Brain microvascular endothelial cell (primary cell): ENCODE measurements at regions not wholly inside any gene's neighbourhood (a gene's known extent, or its start where the extent isn't known, plus 50 kb on each side); places are given as distances from the start of the nearest gene placed in this dataset.

ENCODE experiments used
- DNase-seq: peaks from one replicate; pipeline ENCODE4 v3.0.0-alpha.2; 2020
- H3K27ac ChIP-seq: fragments of 250-450 bp; sonication (Bioruptor Pico); 2 replicates; pipeline ENCODE4 v1.5.1; 2020; ENCODE audit warnings: mild to moderate bottlenecking, moderate library complexity
- H3K27me3 ChIP-seq: fragments of 250-450 bp; sonication (Bioruptor Pico); replicated peaks from 2 replicates; pipeline ENCODE4 v1.5.1; 2020; ENCODE audit warnings: mild to moderate bottlenecking
- H3K36me3 ChIP-seq: fragments of 250-450 bp; sonication (Bioruptor Pico); replicated peaks from 2 replicates; pipeline ENCODE4 v1.5.1; 2020; ENCODE audit warnings: mild to moderate bottlenecking
- H3K4me3 ChIP-seq: 2 replicates; pipeline ENCODE4 v1.5.1; 2011; ENCODE audit warnings: low read depth, mild to moderate bottlenecking, control low read depth, low read length, moderate library complexity
- CTCF ChIP-seq: IDR thresholded peaks from 2 replicates; pipeline ENCODE4 v1.5.1; 2011; ENCODE audit warnings: low read depth, mild to moderate bottlenecking, moderate library complexity, low read length, control low read depth, inconsistent platforms; ENCODE audit errors: missing control alignments
- in situ Hi-C: cut with HindIII; loops from 2 replicates; pipeline ENCODE4 v1.10.0; 2017; ENCODE audit warnings: low sequenced_read_pairs, low pct_ligation_motif_present

- no peak for TF ChIP-seq CTCF
- no peak overlapping the region for H3K4me3 ChIP-seq
- H3K36me3 ChIP-seq, result no peaks in the 10 kb centered on the region
- H3K27me3 ChIP-seq, result no peaks in the 10 kb centered on the region
- in situ Hi-C loops, result no loop called here
- no peak overlapping the region for H3K27ac ChIP-seq
- no peak for DNase-seq
Observed at GRCh38 chr19:32181216-32181920, 164.0 kb upstream of the ZNF507 start.

- Histone ChIP-seq H3K36me3 (no peaks in the 10 kb centered on the region), H3K27me3 (no peaks in the 10 kb centered on the region), H3K27ac (no peak overlapping the region), H3K4me3 (no peak overlapping the region)
- no peak for DNase-seq
- TF ChIP-seq CTCF, result no peak
- in situ Hi-C loops, result no loop called here
Observed at GRCh38 chr19:32186542-32187330, 158.7 kb upstream of the ZNF507 start.

- in situ Hi-C loops, result no loop called here
Observed at GRCh38 chr19:32188921-32189320, 156.5 kb upstream of the ZNF507 start.

GRCh38 chr19:32189956-32190706 is 155.3 kb upstream of the ZNF507 start:
- no peak for DNase-seq
- no peaks in the 10 kb centered on the region for H3K36me3 ChIP-seq
- no peak for TF ChIP-seq CTCF
- in situ Hi-C loops, result no loop called here
- H3K27ac ChIP-seq, result no peak overlapping the region
- no peak overlapping the region for H3K4me3 ChIP-seq
- H3K27me3 ChIP-seq, result no peaks in the 10 kb centered on the region

More at GRCh38 chr19:32188921-32189320, 156.5 kb upstream of the ZNF507 start:
- H3K36me3 ChIP-seq, result no peaks in the 10 kb centered on the region
- H3K27ac ChIP-seq, result no peak overlapping the region
- DNase-seq, result no peak
- H3K4me3 ChIP-seq, result no peak overlapping the region
- H3K27me3 ChIP-seq, result no peaks in the 10 kb centered on the region
- no peak for TF ChIP-seq CTCF

- no peak for TF ChIP-seq CTCF
- Histone ChIP-seq H3K27me3 (no peaks in the 10 kb centered on the region), H3K36me3 (no peaks in the 10 kb centered on the region), H3K4me3 (no peak overlapping the region), H3K27ac (no peak overlapping the region)
- in situ Hi-C loops, result no loop called here
- no peak for DNase-seq
Observed at GRCh38 chr19:32191921-32192320, 153.5 kb upstream of the ZNF507 start.
